Activated T-cell treated with anti-CD3 and anti-CD28 coated beads for 1 hour (primary cell): ENCODE measurements at regions not wholly inside any gene's neighbourhood (a gene's known extent, or its start where the extent isn't known, plus 50 kb on each side); places are given as distances from the start of the nearest gene placed in this dataset.
"Not testable (repeated sequence)": the region's sequence is repeated elsewhere in the genome, so short reads cannot be mapped to it uniquely, and the experiment has no call there.

ENCODE experiments used
- DNase-seq: peaks from one replicate; pipeline ENCODE4 v3.0.0-alpha.2; 2020; ENCODE audit warnings: low read depth

DNA sequence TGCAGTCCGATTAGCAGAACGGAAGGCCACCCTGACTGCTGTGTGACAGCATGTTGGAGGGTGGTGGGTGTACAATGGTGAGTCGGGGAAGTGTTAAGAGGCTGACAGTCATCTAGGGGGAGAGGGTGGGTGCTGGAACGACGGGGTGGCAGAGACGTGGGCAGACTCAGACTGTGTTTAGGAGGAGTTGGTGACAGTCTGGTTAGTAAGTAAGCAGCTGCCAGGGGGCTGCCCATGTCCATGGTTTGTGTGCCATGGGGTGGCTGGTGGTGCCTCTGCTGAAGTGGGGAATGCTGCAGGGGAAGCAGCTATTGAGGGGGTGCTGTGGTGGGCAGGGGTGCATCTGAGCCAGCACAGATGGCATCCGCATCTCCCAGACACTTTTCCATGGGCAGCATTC lies 51.3 kb upstream of the BOD1 start:
- DNase-seq = no peak

DNA sequence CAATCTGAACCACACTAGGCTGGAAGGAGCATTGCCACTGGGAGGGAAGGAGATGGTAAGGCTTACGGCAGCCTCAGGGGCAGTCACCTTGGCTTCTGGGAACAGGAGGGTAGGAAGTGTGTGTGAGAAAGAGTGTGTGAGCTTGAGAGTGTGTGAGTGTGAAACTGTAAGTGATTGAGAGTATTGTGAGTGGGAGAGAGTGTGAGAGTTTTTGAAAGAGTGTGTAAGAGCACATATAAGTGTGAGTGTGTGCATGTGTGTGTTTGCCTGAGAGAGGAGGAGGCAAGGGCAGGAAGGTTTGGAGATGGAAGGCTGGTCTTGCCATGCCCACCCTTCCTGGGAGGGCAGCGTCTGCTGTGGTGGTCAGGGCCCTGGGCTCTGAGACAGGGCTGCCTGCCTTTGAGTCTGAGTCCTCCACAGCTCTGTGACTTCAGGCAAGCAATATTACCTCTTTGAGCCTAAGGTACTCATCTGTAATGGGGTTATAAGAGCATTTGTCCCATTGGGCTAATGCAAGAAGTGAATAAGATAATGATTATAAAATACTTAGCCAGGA lies 51.9 kb upstream of the BOD1 start:
- no peak for DNase-seq

DNA sequence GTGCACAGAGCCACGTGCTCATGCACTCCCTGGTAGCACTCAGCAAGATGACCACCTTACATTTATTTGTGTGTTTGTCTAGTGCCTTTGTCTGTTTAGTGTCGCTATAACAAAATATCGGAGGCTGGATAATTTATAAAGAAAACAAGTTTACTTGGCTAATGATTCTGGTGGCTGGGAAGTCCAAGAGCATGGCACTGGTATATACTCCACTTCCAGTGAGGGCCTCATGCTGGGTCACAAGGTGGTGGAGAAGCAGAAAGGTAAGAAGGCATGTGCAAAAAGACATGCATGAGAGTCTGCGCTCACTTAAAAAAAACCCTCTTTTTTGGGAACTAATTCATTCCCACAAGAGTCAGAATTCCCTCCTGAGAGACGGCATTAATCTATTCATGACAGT lies 52.5 kb upstream of the BOD1 start:
- DNase-seq = no peak

DNA sequence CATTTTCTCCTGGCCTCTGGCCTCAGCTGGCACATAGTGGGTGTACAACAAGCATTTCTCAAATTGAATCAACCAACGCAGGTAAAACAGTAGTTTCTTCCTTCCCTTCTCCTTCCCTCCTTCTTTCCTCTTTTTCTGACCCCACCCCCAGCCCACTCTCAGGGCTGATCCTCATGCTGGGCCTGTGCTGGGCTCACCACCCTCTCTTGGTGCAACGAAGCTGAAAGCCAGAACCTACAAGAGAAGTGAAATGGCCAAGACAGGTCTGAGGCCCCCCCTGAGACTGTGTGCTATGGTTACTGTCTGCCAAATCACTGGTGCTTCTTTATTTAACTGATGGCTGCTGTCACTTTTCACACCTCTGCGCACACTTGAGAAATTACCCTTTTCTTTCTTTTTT lies 53.0 kb upstream of the BOD1 start:
- no peak for DNase-seq

DNA sequence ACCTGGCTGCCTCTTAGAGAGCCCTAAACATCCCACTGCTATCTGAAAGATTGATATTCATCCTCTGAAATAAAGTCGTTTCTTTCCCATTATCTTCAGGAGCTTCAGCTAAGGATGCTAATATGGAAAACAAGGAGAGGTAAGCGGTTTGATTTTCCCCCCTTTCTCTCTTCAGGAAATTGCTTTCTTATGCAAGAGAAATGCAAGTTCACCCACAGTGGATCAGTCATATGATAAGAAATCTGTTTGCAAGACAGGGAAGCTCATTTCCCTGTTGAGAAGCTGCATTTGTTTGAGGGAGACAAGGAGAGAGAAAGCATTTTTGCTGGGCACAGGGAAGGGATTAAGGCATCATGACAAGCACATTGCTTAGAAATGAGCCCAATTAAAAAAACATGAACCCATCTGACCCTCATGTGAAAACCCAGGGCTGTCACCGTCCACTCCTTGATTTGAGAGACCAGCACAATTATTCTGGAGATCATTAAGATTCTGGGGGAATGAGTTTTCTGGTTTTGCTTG lies 53.7 kb upstream of the BOD1 start:
- DNase-seq = no peak

DNA sequence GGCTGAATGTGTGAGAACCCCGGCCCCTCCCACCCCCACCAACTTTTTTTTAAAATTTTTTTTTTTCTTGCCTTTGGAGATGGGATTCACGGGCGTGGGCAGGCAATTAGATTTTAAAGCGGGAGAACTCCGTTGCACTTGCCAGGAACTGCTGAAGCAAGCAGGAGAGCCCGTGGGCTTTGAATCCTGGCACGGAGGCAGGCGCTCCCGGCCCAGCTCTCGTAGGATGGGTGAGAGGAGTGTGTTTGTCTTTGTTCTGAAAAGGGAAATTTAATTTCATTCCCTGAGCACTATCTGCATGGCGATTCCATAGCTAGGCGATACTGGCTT lies 54.3 kb upstream of the BOD1 start:
- DNase-seq = no peak

DNA sequence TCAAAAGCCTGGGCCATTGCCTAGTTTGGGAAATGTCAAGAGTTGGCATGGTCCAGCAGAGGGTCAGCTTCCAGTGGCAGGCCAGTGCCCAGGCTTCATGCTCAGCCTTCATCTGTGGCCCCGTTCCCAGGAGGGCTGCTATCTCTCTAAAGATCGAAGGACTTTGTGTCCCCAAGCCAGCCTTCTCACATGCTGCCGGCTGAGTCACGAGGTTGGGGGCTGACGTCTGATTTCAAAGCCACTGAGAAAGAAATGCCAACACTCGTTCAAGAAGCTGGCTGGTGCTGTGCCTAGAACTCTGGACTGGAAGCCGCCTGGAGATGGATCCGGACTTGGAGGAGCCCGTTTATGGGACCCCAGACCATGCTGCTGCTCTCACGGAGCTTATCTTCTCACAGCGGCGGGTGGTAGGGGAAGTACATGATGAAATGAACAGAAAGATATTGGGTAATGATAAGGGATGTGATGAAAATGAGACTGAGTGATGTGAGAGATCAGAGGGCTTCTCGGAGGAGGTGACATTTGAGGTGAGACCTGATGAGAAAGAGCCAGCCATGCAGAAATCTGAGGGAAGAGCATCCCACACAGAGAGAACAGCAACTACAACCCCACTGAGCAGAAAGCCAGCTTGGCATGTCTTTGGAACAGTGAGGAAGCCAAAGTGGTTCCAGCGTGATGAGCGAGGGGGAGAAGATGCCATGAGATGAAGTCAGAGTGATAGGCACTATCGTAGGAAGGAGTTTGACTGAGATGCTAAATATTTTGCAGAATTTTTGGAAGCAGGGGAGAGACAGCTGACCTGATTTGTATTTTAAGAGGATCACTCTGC lies 54.9 kb upstream of the BOD1 start:
- DNase-seq = no peak

DNA sequence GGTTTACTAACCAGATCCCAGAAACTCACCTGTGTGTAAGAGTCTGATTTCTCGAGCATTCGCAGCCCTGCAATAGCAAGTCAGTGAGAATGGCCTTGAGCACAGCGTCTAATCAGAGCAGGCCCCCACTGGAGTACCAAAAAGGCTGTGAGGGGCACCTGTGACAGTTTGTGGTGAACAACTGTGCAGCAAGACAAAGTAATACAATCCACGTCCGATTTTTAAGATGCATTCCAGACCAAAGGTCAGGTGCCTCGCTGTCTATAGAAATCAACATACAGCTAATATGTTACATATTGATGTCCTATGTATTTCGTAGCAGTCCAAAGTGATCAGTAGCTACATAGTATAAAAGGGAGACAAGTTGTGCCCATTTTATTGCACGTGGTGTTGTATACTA lies 55.7 kb upstream of the BOD1 start:
- no peak for DNase-seq

DNA sequence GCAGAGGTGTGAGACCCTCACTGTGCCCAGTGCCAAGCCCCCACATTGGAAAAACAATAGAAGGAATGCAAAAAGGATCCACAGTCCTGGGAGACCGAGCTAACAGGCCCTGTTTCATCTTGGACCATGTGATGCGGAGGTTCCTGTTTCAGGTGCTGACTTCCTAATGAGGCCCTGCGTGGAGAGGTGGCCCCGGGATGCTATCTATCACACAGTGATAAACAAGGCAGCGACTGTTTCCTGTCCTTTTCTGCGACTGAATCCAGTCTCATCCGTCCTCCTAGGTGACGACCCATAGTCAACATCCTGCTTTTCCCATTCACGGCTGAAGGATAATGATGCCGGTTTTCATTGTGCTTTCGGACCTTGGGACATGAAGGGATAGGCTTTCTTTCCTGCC lies 56.4 kb upstream of the BOD1 start:
- no peak for DNase-seq

DNA sequence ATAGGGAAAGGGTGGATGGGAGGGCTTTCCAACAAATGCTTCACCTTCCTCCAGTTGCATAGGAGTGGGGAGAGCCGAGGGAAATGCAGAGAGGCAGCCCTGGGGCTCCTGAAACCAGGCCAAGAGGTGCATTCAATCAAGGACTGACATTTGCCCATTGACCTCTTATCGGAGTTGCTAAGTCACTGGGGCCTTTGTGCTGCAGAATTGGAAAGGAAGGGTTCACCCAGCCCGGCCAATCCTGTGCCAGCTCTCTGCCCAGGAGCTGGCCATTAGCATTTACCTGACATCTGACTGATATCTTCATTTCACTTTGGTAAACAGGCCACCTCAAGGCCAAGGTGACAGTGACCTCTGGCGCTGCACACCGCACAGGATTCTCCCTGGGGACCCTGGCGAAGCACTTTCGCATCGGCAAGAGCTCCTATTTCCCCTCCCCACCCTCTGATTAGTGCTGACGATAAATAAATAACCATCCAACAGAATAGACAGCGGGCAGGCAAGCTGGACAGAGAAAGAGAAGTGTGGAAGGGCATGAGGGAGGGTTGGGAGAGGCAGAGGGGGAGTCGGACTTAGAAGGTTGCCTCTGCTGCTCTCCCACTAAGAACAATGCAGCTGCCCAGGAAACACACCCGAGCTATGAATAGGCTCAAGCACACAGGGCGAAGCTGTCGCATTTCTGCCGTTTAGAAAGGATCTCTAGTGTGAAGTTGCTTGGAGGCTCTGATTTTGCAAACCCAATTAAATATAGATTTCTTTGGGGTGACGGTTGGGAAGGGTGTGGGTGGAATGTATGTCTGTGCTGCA lies 57.0 kb upstream of the BOD1 start:
- no peak for DNase-seq

DNA sequence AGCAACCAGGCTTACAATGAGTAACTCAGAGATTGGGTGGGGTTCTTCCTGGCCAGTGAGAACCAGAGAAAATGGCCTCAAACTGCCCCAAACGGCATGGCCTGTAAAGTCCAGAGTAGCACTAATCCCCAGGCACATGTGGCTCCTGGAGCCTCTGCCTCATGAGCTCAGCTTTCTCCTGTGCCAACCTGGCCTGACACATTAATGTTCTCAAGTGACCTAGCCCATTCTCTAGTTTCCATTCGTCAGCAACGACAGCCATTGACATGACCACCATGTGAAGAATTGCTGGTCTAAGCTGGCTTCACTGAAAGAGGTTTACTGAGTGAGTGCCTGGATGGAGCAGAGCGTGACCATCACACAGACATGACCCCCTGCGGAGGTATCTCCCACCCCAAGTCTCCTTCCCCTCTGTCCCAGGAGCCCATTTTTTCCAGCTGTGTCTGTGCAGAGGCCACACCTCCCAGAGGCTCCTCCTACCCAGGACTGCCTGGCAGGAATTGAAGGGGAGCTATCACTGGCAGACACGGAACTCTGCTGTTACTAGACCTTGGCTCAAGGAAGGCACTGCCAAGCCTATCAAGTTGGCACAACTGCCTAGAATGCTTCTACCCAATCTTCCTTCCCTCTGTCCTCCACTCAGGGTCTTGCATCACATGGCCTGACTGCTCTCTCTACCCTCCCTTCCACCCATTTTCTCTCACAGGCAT lies 59.0 kb upstream of the BOD1 start:
- DNase-seq = no peak

DNA sequence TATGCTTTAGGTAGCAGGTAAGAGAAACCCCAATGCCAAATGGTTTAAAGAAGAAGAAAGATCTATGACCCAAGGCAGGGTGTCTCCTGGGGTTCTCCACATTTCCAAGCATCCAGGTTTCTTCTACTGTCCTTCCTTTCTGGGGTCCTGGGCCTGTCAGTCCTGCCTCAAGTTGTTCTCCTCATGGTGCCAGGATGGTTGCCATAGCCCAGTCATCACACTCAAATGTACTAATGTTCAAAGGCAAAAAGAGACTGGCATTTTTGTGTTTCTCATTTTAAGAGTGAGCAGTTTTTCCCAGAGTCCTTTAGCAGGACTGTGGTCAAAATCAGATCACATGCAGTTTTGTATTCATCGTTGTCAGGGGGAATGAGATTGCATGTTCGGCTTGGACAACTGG lies 59.9 kb upstream of the BOD1 start:
- DNase-seq = no peak

DNA sequence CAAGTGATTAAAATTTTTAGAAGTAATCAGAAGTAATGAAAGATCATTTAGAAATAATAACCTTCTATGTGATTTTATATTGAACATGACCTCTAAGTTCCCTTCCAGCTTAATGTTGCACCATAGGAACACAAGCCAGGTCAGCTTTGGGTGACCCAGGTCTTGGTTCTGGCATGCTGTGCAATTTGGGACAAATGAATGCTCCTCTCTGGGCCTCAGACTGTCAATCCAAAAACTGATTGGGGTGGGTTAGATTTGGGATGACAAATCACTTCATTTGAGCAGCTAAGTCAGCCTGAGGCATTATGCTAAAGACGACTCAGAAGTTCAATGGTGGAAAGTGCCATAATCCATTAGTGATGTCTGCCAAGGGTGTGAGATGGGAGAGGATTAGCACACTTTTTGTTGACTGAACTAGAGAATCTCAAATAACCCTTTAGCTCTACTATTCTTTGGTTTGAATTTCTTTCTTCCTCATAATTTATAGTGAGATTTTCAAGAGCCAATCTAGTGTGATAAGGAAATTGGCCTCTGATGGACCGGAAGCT lies 60.7 kb upstream of the BOD1 start:
- no peak for DNase-seq

DNA sequence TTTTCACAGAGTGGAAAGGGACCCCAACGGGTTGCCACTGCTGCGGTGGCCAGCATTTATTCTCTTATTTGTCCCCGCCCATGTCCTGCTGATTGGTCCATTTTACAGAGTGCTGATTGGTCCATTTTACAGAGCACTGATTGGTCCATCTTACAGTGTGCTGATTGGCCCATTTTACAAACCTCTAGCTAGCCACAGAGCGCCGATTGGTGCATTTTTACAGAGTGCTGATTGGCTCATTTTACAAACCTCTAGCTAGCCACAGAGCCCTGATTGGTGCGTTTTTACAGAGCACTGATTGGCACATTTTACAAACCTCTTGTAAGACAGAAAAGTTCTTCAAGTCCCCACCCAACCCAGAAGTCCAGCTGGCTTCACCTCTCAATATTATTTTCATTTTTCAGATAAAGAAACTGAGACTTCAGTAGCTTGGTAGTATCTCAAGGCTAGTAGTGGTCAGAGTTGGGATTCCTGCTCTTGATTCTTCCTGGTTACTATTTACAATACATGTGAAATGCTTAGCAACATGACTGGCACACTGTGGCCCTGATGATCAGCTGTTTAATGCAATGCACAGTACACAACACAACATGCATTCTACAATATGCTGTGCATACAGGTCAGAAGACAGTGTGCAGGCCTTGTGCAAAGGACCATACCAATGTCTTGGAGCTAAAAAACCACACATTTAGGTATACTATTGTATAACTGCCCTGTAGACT lies 63.6 kb upstream of the BOD1 start:
- DNase-seq = no peak

DNA sequence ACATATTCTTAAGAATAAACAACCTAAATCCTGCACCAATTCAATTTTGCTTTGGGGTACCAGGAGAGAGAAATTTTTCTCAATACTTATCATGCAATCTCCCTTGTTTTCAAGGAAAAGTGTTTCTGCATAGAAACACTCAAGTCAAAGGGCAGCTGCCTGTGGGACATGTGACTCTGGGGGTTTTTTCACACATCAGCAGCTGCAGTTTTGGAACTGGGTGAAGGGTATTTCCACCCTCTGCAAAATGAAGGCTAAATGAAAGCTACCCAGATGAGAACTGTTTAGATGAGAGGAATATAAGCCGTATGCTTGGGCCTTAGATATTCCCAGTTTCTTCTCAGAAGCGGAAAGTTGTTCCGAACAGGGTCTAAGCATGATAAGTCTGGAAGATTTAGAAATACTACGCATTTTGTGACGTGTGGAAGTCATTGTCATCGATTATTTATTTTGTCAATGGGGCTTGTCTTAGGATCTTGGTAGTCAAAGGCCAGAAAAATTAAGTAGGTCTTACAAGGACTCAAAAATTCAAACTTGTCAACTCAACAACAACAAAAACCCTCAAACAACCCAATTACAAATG lies 64.3 kb upstream of the BOD1 start:
- DNase-seq = no peak

DNA sequence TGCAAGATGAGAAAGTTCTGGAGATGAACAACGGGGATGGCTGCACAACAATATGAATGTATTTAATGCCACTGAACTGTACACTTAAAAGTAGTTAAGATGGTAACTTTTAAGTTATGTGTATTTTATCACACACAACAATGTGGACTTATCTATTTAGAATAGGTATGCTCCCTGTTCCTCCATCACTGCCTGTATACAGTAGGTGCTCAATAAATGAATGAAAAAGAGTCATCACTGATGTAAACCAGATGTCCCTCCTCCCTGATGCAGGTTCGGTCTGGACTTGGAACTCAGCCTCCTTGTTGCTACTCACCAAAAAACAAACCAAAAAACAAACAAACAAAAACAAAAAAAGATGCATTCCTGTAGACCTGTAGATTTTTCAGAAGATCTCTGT lies 65.9 kb upstream of the BOD1 start:
- DNase-seq = no peak

DNA sequence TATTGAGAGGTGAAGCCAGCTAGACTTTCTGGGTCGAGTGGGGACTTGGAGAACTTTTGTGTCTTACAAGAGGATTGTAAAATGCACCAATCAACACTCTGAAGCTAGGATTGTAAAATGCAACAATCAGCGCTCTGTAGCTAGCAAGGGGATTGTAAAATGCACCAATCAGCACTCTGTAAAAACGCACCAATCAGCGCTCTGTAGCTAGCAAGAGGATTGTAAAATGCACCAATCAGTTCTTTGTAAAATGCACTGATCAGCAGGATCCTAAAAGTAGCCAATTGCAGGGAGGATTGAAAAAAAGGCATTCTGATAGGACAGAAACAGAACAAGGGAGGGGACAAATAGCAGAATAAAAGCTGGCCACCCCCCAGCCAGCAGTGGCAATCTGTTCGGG lies 68.1 kb upstream of the BOD1 start:
- not testable (repeated sequence) for DNase-seq

DNA sequence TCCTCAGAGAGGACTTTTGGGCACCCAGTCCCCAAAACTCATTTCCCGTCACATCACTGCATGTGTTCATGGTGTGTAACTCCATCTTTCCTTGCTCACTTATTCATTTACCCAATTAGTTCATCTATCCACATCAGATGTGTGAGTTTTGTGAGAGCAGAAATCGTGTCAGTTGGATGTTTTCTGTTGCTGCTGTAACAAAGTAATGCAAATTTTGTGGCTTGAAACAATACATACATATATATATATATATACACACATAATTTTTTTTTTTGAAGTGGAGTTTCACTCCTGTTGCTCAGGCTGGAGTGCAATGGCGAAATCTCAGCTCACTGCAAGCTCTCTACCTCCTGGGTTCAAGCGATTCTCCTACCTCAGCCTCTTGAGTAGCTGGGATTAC lies 70.5 kb upstream of the BOD1 start:
- DNase-seq = no peak

DNA sequence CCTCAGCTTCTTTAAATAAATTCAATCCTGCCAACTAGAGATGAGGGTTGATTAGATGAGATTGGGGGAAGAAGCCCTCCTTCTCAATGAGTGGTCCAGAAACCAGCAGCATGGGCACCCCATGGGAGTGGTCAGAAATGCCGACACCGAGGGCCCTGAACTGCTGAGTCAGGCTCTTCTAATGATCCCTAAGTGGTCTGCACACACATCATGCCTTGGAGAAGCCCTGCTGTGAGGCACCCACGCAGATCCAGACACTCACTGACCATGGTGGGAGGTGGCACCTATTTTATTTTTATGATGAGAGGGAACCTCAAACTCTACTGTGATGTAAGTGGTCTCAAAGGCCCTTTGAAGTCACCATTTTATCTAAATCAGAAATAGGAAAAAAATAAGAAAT lies 72.3 kb upstream of the BOD1 start:
- no peak for DNase-seq

DNA sequence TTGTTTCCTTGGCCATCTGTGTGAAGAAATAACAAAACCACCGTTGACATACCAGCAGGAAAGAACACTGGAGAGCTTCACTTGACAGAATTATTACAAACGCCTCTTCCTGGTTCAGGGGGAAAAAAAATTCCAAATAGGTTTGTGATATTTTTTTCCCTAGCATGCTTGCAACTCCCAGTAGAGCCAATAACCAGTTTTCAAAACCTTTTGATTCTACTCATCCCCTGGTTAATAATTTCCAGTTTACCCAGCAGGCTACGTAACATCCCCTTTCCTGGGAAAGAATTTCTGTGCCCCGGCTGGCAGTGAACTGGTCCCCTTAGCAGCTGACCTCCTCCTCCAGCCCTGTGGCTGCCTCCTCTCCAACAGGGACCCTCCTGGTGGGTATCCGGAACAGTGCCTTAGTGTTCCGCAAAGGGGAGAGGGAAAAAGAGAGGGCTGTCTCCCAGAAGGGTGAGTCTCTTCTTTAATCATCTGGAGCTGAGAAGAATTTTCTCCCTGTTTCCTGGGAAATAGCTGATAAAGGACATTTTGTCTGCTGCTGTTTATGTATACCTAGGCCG lies 72.8 kb upstream of the BOD1 start:
- no peak for DNase-seq
